SHP77 (cell line): ENCODE measurements at regions not wholly inside any gene's neighbourhood (a gene's known extent, or its start where the extent isn't known, plus 50 kb on each side); places are given as distances from the start of the nearest gene placed in this dataset.
"Not testable (repeated sequence)": the region's sequence is repeated elsewhere in the genome, so short reads cannot be mapped to it uniquely, and the experiment has no call there.

Experiments
- DNase-seq, 2 experiments: peaks; one replicate each; lab custom pipeline; 2025; lab: John Stamatoyannopoulos, UW

GRCh38 chr9:94033383-94033782 is 50.9 kb upstream of the PTPDC1 start:
- no peak for DNase-seq

- no peak for DNase-seq
These were observed 52.3 kb upstream of the PTPDC1 start for GRCh38 chr9:94031946-94032345.

- DNase-seq = peak in 1 of 2 experiments; percentile 18
These were observed 52.9 kb upstream of the PTPDC1 start for GRCh38 chr9:94031380-94031779.

DNA sequence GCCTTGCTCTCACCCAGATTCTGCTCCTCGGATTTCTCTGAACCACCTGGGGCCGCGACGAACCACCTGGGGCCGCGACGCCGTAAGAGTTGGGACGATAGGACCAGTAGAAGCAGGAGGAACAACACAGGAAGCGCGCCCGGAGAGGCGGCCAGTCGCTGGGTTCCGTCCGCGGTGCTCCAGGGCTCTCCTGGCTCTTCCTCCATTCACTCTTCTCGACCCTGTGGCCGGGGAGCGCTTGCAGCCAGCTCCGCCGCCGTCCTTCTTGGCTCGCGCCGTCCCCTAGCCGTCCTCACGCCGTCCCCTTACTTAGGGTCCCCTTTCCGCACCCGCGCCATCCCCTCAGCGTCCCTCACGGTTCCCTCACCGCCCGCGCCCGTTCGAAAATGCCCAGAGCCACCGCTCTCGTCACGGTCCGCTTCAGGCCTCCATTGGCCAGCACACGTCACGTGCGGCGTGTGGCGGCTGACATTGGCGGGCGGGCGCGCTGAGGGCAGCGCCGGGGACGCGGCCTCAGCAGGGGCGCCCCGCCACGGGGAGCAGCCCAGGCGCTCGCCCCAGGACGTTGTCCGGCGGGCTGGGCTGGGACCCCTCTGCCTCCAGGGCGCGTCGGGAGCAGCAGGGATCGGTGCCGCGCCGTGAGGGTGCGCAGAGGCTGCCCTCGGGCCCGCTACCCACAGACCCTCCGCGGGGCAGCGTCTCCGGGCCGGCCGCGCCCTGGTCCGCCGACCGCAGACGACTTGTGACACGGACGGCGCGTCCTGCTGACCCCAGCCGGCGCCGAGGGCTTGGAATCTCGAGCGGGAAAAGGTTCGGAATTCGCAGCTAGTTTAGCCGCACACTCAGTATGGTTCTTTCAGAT is 53.7 kb upstream of the PTPDC1 start:
- peak; percentile 77 to 86 for DNase-seq

DNA sequence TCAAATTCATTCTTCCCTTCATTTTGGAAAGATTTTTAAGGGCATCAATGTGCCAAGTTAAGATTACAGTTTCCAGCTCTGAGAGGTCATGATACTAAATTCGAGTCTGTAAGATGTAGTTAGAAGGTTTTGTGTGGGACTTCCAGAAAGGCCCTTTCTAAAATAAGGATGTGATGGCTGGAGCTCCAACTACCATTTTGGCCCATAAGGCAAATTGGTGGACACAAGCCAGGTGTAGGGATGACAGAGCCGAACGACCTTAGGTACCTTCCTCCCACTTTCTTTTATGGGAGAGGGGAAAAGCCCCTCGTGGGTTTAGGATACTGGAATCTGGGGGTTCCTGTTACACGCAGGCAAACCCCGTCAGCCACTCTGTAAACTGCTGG is 54.3 kb upstream of the PTPDC1 start:
- no peak for DNase-seq

GRCh38 chr9:94026816-94027215 is 57.4 kb upstream of the PTPDC1 start:
- DNase-seq = no peak

DNA sequence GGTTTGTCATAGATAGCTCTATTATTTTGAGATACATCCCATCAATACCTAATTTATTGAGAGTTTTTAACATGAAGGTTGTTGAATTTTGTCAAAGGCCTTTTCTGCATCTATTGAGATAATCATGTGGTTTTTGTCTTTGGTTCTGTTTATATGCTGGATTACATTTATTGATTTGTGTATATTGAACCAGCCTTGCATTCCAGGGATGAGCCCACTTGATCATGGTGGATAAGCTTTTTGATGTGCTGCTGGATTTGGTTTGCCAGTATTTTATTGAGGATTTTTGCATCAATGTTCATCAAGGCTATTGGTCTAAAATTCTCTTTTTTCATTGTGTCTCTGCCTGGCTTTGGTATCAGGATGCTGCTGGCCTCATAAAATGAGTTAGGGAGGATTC is 61.8 kb upstream of the PTPDC1 start:
- DNase-seq = not testable (repeated sequence)

GRCh38 chr9:94020836-94021235 is 63.4 kb upstream of the PTPDC1 start:
- not testable (repeated sequence) for DNase-seq

DNA sequence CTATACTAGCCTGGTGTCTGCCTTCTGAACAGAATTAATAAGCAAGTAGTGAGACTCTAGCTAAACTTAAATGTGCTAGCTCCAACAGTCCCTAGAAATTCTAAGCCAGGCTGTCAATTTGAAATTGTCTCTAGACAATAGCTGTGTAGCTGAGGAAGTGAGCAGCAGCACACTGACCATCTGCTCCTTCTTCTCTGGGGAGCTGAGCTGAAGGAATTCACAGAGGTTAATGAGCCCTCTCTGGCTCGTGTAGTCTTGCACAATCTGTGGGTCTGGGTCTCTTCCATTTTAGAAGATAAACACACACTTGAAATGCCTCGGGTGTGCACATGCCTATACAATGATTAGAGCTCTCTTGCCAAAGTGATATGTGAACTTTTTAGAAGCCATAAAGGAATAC is 63.5 kb upstream of the BARX1 start:
- no peak for DNase-seq

- DNase-seq = no peak
These were observed 62.9 kb upstream of the BARX1 start for GRCh38 chr9:94017939-94018531.

GRCh38 chr9:94016744-94017143 is 61.6 kb upstream of the BARX1 start:
- DNase-seq = no peak

- peak; percentile 24 to 43 for DNase-seq
These were observed 59.8 kb upstream of the BARX1 start for GRCh38 chr9:94014920-94015319.

DNA sequence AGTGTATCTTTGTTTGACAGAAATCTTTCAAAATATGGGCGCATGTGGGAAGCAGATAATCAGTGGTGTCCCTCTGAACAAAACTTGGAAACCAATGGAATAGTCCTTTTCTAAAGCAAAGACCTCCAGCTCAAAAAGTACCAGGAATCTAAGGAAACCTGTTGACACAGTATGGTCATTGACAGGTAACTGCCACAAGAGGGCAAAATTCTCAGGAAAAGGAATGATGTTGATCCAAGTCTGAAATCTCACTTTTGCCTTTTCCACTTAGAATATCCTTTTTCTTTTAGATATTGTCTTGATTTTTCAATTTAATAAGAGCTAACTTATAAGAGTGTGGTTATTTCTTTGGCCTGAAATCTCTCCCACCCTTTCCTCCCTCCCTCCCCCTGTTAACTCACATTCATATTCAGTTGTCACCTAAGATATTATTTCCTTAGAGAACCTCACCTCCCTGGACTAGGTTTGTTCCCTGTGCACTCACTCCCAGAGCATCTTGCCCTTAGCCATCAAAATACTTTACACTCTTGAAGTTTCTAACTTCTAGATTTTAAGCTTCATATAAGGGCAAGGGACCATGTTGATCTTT is 59.0 kb upstream of the BARX1 start:
- peak; percentile 48 to 50 for DNase-seq

DNA sequence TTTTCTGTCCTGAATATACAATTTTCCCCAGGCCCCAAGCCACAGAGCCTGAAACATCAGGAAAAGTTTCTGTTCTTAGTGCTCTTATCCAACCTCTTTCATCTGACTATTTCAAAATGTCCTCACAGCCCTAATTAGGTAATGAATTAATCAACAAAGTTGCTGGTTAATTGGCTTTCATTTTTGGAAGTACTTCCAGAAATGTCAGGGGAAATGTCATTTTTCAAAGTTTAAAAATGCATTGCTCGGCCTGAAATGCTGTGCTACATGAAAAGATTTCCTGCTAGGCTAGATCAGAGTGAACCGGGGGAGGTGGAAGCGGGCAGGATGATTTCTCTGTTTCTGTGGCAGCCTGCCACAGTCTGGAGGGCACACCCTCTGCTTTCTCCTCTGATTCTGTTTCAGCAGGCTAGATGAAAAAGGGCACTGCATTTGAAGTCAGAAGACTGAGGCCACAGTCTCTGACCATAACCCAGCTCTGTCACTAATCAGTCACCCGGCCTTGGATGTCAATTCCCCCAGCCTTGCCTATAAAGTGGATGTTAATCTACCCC is 55.9 kb upstream of the BARX1 start:
- no peak for DNase-seq

- DNase-seq = no peak
These were observed 50.2 kb upstream of the BARX1 start for GRCh38 chr9:94005272-94005901.
